HCT116 (cell line): ENCODE measurements at regions not wholly inside any gene's neighbourhood (a gene's known extent, or its start where the extent isn't known, plus 50 kb on each side); places are given as distances from the start of the nearest gene placed in this dataset.

Source experiments
- ATAC-seq: fragments of 200-7000 bp; cut with Tn5 transposase; 2 replicates; pipeline ENCODE4 v1.9.1; 2020; ENCODE audit warnings: mild to moderate bottlenecking, moderate library complexity
- BruUV-seq: library from RNA; stranded (reverse); fragments of 400-500 nt; replicated peaks from 2 replicates; lab custom pipeline; 2021; lab: Mats Ljungman, UMichigan
- CTCF ChIA-PET: fragments of 300-600 bp; sonication (Branson Sonifier 250); formaldehyde crosslinking; loops from one replicate; lab custom pipeline; 2021; ENCODE audit warnings: antibody characterized with exemption; lab: Charles Lee
- POLR2A ChIA-PET: fragments of 300-600, 350-600 bp; sonication (Branson Sonifier 250); formaldehyde crosslinking; loops from one replicate; lab custom pipeline; 2021; ENCODE audit warnings: antibody characterized with exemption; lab: Charles Lee
- RAD21 ChIA-PET, 2 experiments: fragments of 300-600 bp; sonication (Branson Sonifier 250); formaldehyde crosslinking; loops; one replicate each; lab custom pipeline; 2023; ENCODE audit warnings: low total read pairs in 2 of 2; ENCODE audit not compliant: uncharacterized antibody in 2 of 2, unreplicated experiment in 2 of 2, low non-redundant PET in 1 of 2; lab: Charles Lee
- DNase-seq: peaks from one replicate; pipeline ENCODE4 v3.0.0-alpha.2; 2010; ENCODE audit warnings: low read depth, low spot score
- H2AFZ ChIP-seq: fragments of 200-600 bp; shearing (Covaris generic), sonication (generic); 2 replicates; pipeline ENCODE4 v1.6.1; 2017; ENCODE audit warnings: low read depth, mixed run types, mixed read lengths, antibody characterized with exemption, low read length; ENCODE audit not compliant: poor library complexity, severe bottlenecking
- H3K27ac ChIP-seq: 2 replicates; pipeline ENCODE4 v1.5.1; 2012; ENCODE audit warnings: low read depth, low read length
- H3K27me3 ChIP-seq: fragments of 200-600 bp; sonication (generic); 2 replicates; pipeline ENCODE4 v1.6.1; 2016; ENCODE audit warnings: mixed run types, low read length, mixed read lengths; ENCODE audit not compliant: insufficient read depth
- H3K36me3 ChIP-seq, 2 experiments: fragments of 200-500 bp in 1 of 2; fragments of 200-600 bp in 1 of 2; sonication (Bioruptor generic) in 1 of 2; sonication (generic) in 1 of 2; 2 replicates each; pipeline versions ENCODE4 v1.5.1 to v1.6.1; 2014 to 2016; ENCODE audit warnings: low read length in 2 of 2, inconsistent platforms in 1 of 2, mixed read lengths in 1 of 2, mixed run types in 1 of 2; ENCODE audit not compliant: insufficient read depth in 2 of 2, control insufficient read depth in 1 of 2
- H3K4me1 ChIP-seq, 2 experiments: fragments of 200-600 bp in 1 of 2; sonication (generic) in 1 of 2; 2 replicates each; pipeline versions ENCODE4 v1.5.1 to v1.6.1; 2012 to 2017; ENCODE audit warnings: low read length in 2 of 2, inconsistent platforms in 1 of 2, mild to moderate bottlenecking in 1 of 2, mixed read lengths in 1 of 2, mixed run types in 1 of 2, moderate library complexity in 1 of 2; ENCODE audit not compliant: insufficient read depth in 2 of 2, control insufficient read depth in 1 of 2
- H3K4me2 ChIP-seq: fragments of 200-600 bp; sonication (generic); 2 replicates; pipeline ENCODE4 v1.6.1; 2017; ENCODE audit warnings: mixed run types, low read length, mixed read lengths
- H3K4me3 ChIP-seq, 2 experiments: fragments of 200-600 bp in 1 of 2; sonication (generic) in 1 of 2; replicated peaks in 1 of 2; 2 replicates each; pipeline ENCODE4 v1.5.1; 2011 to 2016; ENCODE audit warnings: low read length in 2 of 2, control low read depth in 1 of 2, low read depth in 1 of 2, mild to moderate bottlenecking in 1 of 2, mixed read lengths in 1 of 2, mixed run types in 1 of 2
- H3K79me2 ChIP-seq: fragments of 200-600 bp; sonication (generic); 2 replicates; pipeline ENCODE4 v1.6.1; 2017; ENCODE audit warnings: mild to moderate bottlenecking, mixed run types, low read length, moderate library complexity, mixed read lengths; ENCODE audit not compliant: insufficient read depth
- H3K9ac ChIP-seq: fragments of 200-600 bp; sonication (generic); 2 replicates; pipeline ENCODE4 v1.6.1; 2016; ENCODE audit warnings: low read length, mixed read lengths
- H3K9me2 ChIP-seq: fragments of 200-600 bp; sonication (generic), shearing (Covaris generic); 2 replicates; pipeline ENCODE4 v1.6.1; 2017; ENCODE audit warnings: mixed run types, mild to moderate bottlenecking, moderate library complexity; ENCODE audit not compliant: insufficient read depth
- H3K9me3 ChIP-seq, 2 experiments: fragments of 200-500 bp in 1 of 2; fragments of 200-600 bp in 1 of 2; sonication (Bioruptor generic) in 1 of 2; sonication (generic) in 1 of 2; 2 replicates each; pipeline ENCODE4 v1.6.1; 2014 to 2017; ENCODE audit warnings: low read length in 2 of 2, mixed read lengths in 2 of 2, inconsistent platforms in 1 of 2, low read depth in 1 of 2, mild to moderate bottlenecking in 1 of 2, mixed run types in 1 of 2, moderate library complexity in 1 of 2; ENCODE audit not compliant: control insufficient read depth in 1 of 2, insufficient read depth in 1 of 2
- H4K20me1 ChIP-seq: fragments of 200-600 bp; sonication (generic), shearing (Covaris generic); 2 replicates; pipeline ENCODE4 v1.6.1; 2017; ENCODE audit warnings: mixed run types, mild to moderate bottlenecking, moderate library complexity; ENCODE audit not compliant: insufficient read depth
- CTCF ChIP-seq, 3 experiments: fragments of 200-600 bp in 1 of 3; sonication (generic) in 1 of 3; IDR thresholded peaks in 2 of 3; conservative IDR thresholded peaks in 1 of 3; 2 replicates each; pipeline ENCODE4 v1.5.1; 2012 to 2017; ENCODE audit warnings: low read depth in 2 of 3, low read length in 2 of 3, antibody characterized with exemption in 1 of 3, borderline replicate concordance in 1 of 3, control low read depth in 1 of 3, mild to moderate bottlenecking in 1 of 3, mixed read lengths in 1 of 3, mixed run types in 1 of 3, moderate library complexity in 1 of 3; ENCODE audit not compliant: insufficient read depth in 1 of 3
- POLR2A ChIP-seq: IDR thresholded peaks from 2 replicates; pipeline ENCODE4 v1.7.0; 2011; ENCODE audit warnings: borderline replicate concordance; ENCODE audit not compliant: insufficient read depth, insufficient read length; ENCODE audit errors: extremely low read depth
- POLR2AphosphoS5 ChIP-seq: IDR thresholded peaks from 2 replicates; pipeline ENCODE4 v1.6.1; 2011; ENCODE audit warnings: mild to moderate bottlenecking, low read depth, low read length, moderate library complexity
- RAD21 ChIP-seq: IDR thresholded peaks from 2 replicates; pipeline ENCODE4 v1.6.1; 2012; ENCODE audit warnings: low read depth, mild to moderate bottlenecking
- REST ChIP-seq: IDR thresholded peaks from 2 replicates; pipeline ENCODE4 v1.6.1; 2012; ENCODE audit warnings: low read depth
- ZFX ChIP-seq: fragments of 450-650 bp; IDR thresholded peaks from 2 replicates; pipeline ENCODE4 v1.6.1; 2017
- intact Hi-C: fragments of 100-400 bp; cut with micrococcal nuclease; formaldehyde crosslinking; loops from 2 replicates; pipeline ENCODE4 v1.10.0; 2022
- TF ChIP-seq, protein P1 (sequence below): IDR thresholded peaks from 2 replicates; pipeline ENCODE4 v1.6.1; 2012

- ChIA-PET CTCF (interaction anchor here (0.6 to 2.1 kb wide), 9 partner anchors 9 to 286 kb away, joined by 3 to 9 read pairs (median 4); no protein-coding TSS in a partner anchor), RAD21 (no interaction called here), POLR2A (no interaction called here)
- Histone ChIP-seq H3K9ac (no peak overlapping the region), H3K27ac (no peak overlapping the region), H3K9me3 (no peaks in the 10 kb centered on the region), H3K79me2 (no peaks in the 10 kb centered on the region), H3K4me1 (peaks cover 0 to 5% of the 10 kb centered on the region in 2 experiments; a peak in 1 of 4 replicates), H3K9me2 (no peaks in the 10 kb centered on the region; the same call in 1 of the 2 replicates), H3K4me2 (no peak overlapping the region), H2AFZ (no peak overlapping the region), H3K27me3 (no peaks in the 10 kb centered on the region), H4K20me1 (no peaks in the 10 kb centered on the region), H3K36me3 (no peaks in the 10 kb centered on the region), H3K4me3 (no peak overlapping the region)
- TF ChIP-seq POLR2A (no peak), RAD21 (peak; percentile 71), POLR2AphosphoS5 (no peak), ZFX (no peak), CTCF (IDR thresholded peaks at IDR 0.05 in 2 of 3, conservative IDR thresholded peaks at IDR 0.05 in 1 of 3; ENCODE audit: borderline replicate concordance in 1 of 3, insufficient read depth in 1 of 3, low read depth in 2 of 3, low read length in 2 of 3) (peak; percentile 57 to 78 (median 67)), REST (no peak)
- TF ChIP-seq, protein P1, sequence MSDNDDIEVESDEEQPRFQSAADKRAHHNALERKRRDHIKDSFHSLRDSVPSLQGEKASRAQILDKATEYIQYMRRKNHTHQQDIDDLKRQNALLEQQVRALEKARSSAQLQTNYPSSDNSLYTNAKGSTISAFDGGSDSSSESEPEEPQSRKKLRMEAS, result no peak
- DNase-seq, result peak; percentile 40
- intact Hi-C loops, result loop anchor here (2.0 kb wide), 1 partner anchor 288 kb away; no protein-coding TSS in a partner anchor
- no TSS peak for BruUV-seq
- peak; percentile 88 for ATAC-seq
Observed at GRCh38 chr4:128574706-128575105, 234.8 kb upstream of the JADE1 start.
